ENCODE measurements at regions not wholly inside any gene's neighbourhood (a gene's known extent, or its start where the extent isn't known, plus 50 kb on each side); places are given as distances from the start of the nearest gene placed in this dataset.

GRCh38 chr3:43971486-43971885, 270.2 kb upstream of the TOPAZ1 start:
- TF ChIP-seq CTCF (IDR thresholded peaks at IDR 0.05) (no peak), POLR2A (IDR thresholded peaks at IDR 0.05) (no peak), POLR2AphosphoS5 (IDR thresholded peaks at IDR 0.05) (no peak), EP300 (IDR thresholded peaks at IDR 0.05) (no peak)

All from stomach (tissue), 4 donors.